ENCODE measurements at regions not wholly inside any gene's neighbourhood (a gene's known extent, or its start where the extent isn't known, plus 50 kb on each side); places are given as distances from the start of the nearest gene placed in this dataset.

DNA sequence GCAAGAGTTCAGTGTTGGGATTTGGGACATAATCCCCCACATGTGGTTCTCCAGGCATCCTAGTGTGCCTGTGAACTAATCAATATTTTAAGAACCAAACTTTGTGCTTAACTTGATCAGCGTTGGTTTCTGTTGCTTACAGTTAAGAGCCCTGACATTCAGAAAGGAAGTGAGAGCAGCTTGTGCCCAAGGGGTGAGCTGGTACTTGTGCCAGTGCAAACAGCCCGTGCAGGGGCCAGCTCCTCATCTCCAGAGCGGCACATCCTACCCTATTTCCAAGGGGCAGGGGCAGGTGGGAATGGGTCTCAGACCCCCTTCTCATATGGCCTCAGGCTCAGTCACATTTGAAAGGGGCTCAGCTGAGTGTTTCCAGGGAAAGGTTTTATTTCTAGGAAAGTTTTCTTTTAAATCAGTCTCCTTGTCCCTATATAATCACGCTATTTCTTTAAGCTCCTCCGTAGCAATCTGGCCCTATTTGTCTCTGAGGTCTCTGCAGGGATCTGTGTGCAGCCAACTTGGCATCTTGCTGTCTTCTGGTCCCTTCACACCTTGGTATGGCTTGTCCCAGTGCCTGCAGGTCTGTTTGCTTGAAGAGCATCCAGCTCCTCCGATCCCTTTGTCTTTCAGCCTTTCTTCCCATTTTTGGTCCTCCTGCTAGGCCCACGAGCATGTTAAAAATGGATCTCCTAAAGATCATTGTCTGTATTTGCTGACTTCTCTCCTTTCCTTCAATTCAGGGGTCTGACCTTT, 358.9 kb downstream of the HRH4 start:
- peaks cover 11% of the 10 kb centered on the region for H3K4me1 ChIP-seq (ENCODE audit: insufficient read depth, low read length)
- H3K9me3 Mint-ChIP-seq, result 0 out of 5 replicates have a peak, but pooled peaks cover 0 to under 1% of the 10 kb centered on the region in 2 experiments
- no peak overlapping the region for H3K4me3 Mint-ChIP-seq
- H3T11ph ChIP-seq (ENCODE audit: low read length), result no peak overlapping the region
- peaks cover 1% of the 10 kb centered on the region; the same call in 1 of the 2 replicates for H3K27me3 Mint-ChIP-seq (ENCODE audit: low read depth)
- H2AFZ ChIP-seq (ENCODE audit: low read length), result no peak overlapping the region
- H4K20me1 ChIP-seq (ENCODE audit: control insufficient read depth, insufficient read depth, insufficient read length), result no peaks in the 10 kb centered on the region
- H3K79me2 ChIP-seq (ENCODE audit: insufficient read depth, low read length), result no peaks in the 10 kb centered on the region
- DNase-seq, result no peak
- no peaks in the 10 kb centered on the region for H3K9me3 ChIP-seq (ENCODE audit: control insufficient read depth, low read depth, low read length)
- H4K8ac ChIP-seq (replicated peaks; ENCODE audit: insufficient read length, low read depth, low read length), result no peak overlapping the region
- H3K36me3 Mint-ChIP-seq (ENCODE audit: insufficient read depth in 1 of 3, low read depth in 3 of 3), result peaks cover 0 to under 1% (median 0%) of the 10 kb centered on the region in 3 experiments; a peak in 1 of 7 replicates
- TF ChIP-seq CTCF (conservative IDR thresholded peaks at IDR 0.05), result no peak
- no peak overlapping the region for H3K14ac ChIP-seq (ENCODE audit: insufficient read depth, low read length)
- no peak overlapping the region for H3K4ac ChIP-seq (ENCODE audit: low read depth, low read length)
- H4K91ac ChIP-seq (ENCODE audit: insufficient read length, low read depth, low read length), result no peak overlapping the region
- no peak overlapping the region for H3K4me2 ChIP-seq (ENCODE audit: insufficient read depth, insufficient read length, low read length)
- H4K5ac ChIP-seq (ENCODE audit: insufficient read length, low read depth, low read length), result no peak overlapping the region
- H2BK12ac ChIP-seq (ENCODE audit: insufficient read length, low read depth, low read length), result no peak overlapping the region
- H3K18ac ChIP-seq (ENCODE audit: insufficient read length, low read depth, low read length), result no peak overlapping the region
- H3K56ac ChIP-seq (ENCODE audit: insufficient read length, low read depth, low read length), result no peak overlapping the region
- no peak overlapping the region for H3K23ac ChIP-seq (ENCODE audit: insufficient read length, low read depth, low read length)
- H3K79me1 ChIP-seq (ENCODE audit: insufficient read depth, low read depth, low read length, poor library complexity, severe bottlenecking), result no peaks in the 10 kb centered on the region
- no peak overlapping the region for H2BK120ac ChIP-seq (ENCODE audit: low read depth, low read length, poor library complexity, severe bottlenecking)
- no peak overlapping the region for H3K9ac ChIP-seq (ENCODE audit: extremely low read depth, insufficient read length, low read length)
- H3K4me1 Mint-ChIP-seq, result peaks cover 38 to 47% of the 10 kb centered on the region in 2 experiments
- no CpG with 5 or more reads among the region's 7 CpGs for WGBS (ENCODE audit: extremely low coverage, insufficient read length, low lambda C conversion rate)
- H2AK5ac ChIP-seq (ENCODE audit: insufficient read length, low read length), result no peak overlapping the region
- H3K27ac ChIP-seq (ENCODE audit: insufficient read length, low read depth, low read length), result no peak overlapping the region
- no peaks in the 10 kb centered on the region for H3K23me2 ChIP-seq (ENCODE audit: insufficient read length, low read depth, low read length, poor library complexity, severe bottlenecking)
- H2BK15ac ChIP-seq (ENCODE audit: low read depth, low read length), result no peak overlapping the region
- H2BK5ac ChIP-seq (ENCODE audit: insufficient read length, low read length), result no peak overlapping the region
- no peaks in the 10 kb centered on the region for H3K27me3 ChIP-seq (ENCODE audit: insufficient read depth, low read length)
- no peak overlapping the region for H2BK20ac ChIP-seq (ENCODE audit: low read depth, low read length, poor library complexity, severe bottlenecking)
- no peak overlapping the region for H3K27ac Mint-ChIP-seq
